BJ (cell line): ENCODE measurements at regions not wholly inside any gene's neighbourhood (a gene's known extent, or its start where the extent isn't known, plus 50 kb on each side); places are given as distances from the start of the nearest gene placed in this dataset.
A peak's percentile ranks its signal among the peaks of the same experiment; 100 is the strongest.

Experiments
- CTCF ChIA-PET: fragments of 350-600 bp; formaldehyde crosslinking; extraction: SDS; loops from one replicate; lab custom pipeline; 2021; ENCODE audit warnings: antibody characterized with exemption, inconsistent platforms; lab: Yijun Ruan, JAX
- POLR2A ChIA-PET: fragments of 300-600 bp; sonication (Branson Sonifier 250); formaldehyde crosslinking; extraction: SDS; loops from one replicate; lab custom pipeline; 2021; ENCODE audit warnings: antibody characterized with exemption; lab: Charles Lee
- DNase-seq: peaks from one replicate; pipeline ENCODE4 v3.0.0-alpha.2; 2011; ENCODE audit warnings: low read depth
- H3K27me3 ChIP-seq: 2 replicates; pipeline ENCODE4 v1.6.0; 2011; ENCODE audit warnings: low read length; ENCODE audit not compliant: control insufficient read depth, insufficient read depth
- H3K36me3 ChIP-seq: 2 replicates; pipeline ENCODE4 v1.5.1; 2011; ENCODE audit warnings: low read length; ENCODE audit not compliant: control insufficient read depth, insufficient read depth
- H3K4me3 ChIP-seq: 2 replicates; pipeline ENCODE4 v1.5.1; 2011; ENCODE audit warnings: low read depth, mild to moderate bottlenecking, control low read depth, low read length
- CTCF ChIP-seq: IDR thresholded peaks from 2 replicates; pipeline ENCODE4 v1.5.1; 2011; ENCODE audit warnings: low read depth, mild to moderate bottlenecking, control low read depth, inconsistent platforms, low read length, moderate library complexity; ENCODE audit not compliant: insufficient read depth

- TF ChIP-seq CTCF: no peak
- CTCF ChIA-PET: interaction anchor here (1.3 kb wide), 1 partner anchor 11 kb away, joined by 4 read pairs; no protein-coding TSS in a partner anchor
- H3K4me3 ChIP-seq: no peak overlapping the region
- no peaks in the 10 kb centered on the region for H3K27me3 ChIP-seq
- no peak for DNase-seq
- POLR2A ChIA-PET: no interaction called here
- no peaks in the 10 kb centered on the region for H3K36me3 ChIP-seq
Observed at GRCh38 chrX:22737541-22737940, 262.2 kb upstream of the DDX53 start.

- Histone ChIP-seq H3K4me3 (no peak overlapping the region), H3K27me3 (no peaks in the 10 kb centered on the region), H3K36me3 (no peaks in the 10 kb centered on the region)
- DNase-seq: no peak
- POLR2A ChIA-PET: interaction anchor here (0.6 kb wide), 1 partner anchor 318 kb away, joined by 3 read pairs; no protein-coding TSS in a partner anchor
- CTCF ChIA-PET: interaction anchor here (1.0 kb wide), 2 partner anchors 9 to 754 kb away, joined by 3 to 5 read pairs; no protein-coding TSS in a partner anchor
- TF ChIP-seq CTCF: no peak
Observed at GRCh38 chrX:22739276-22739675, 260.5 kb upstream of the DDX53 start.

GRCh38 chrX:22740836-22741235, 258.9 kb upstream of the DDX53 start:
- H3K36me3 ChIP-seq: no peaks in the 10 kb centered on the region
- POLR2A ChIA-PET: no interaction called here
- DNase-seq: no peak
- CTCF ChIA-PET: no interaction called here
- H3K27me3 ChIP-seq: no peaks in the 10 kb centered on the region
- no peak for TF ChIP-seq CTCF
- no peak overlapping the region for H3K4me3 ChIP-seq

- H3K4me3 ChIP-seq: no peak overlapping the region
- no peak for TF ChIP-seq CTCF
- no peaks in the 10 kb centered on the region for H3K27me3 ChIP-seq
- ChIA-PET CTCF (interaction anchor here (0.7 to 1.3 kb wide), 2 partner anchors 15 to 267 kb away, joined by 3 read pairs; no protein-coding TSS in a partner anchor), POLR2A (no interaction called here)
- DNase-seq: peak; percentile 10
- no peaks in the 10 kb centered on the region for H3K36me3 ChIP-seq
Observed at GRCh38 chrX:22742174-22742573, 257.6 kb upstream of the DDX53 start.

GRCh38 chrX:22746081-22746480, 253.7 kb upstream of the DDX53 start:
- ChIA-PET CTCF (no interaction called here), POLR2A (no interaction called here)

More at GRCh38 chrX:22746081-22746480, 253.7 kb upstream of the DDX53 start:
- H3K36me3 ChIP-seq: no peaks in the 10 kb centered on the region
- H3K4me3 ChIP-seq: no peak overlapping the region
- DNase-seq: no peak
- no peaks in the 10 kb centered on the region for H3K27me3 ChIP-seq
- no peak for TF ChIP-seq CTCF
